Osteocyte (in vitro differentiated cells): ENCODE measurements at regions not wholly inside any gene's neighbourhood (a gene's known extent, or its start where the extent isn't known, plus 50 kb on each side); places are given as distances from the start of the nearest gene placed in this dataset.

ENCODE experiments used
- DNase-seq: peaks from one replicate; pipeline ENCODE4 v3.0.0; 2021; ENCODE audit warnings: mixed read lengths; ENCODE audit not compliant: unreplicated experiment; ENCODE audit errors: extremely low spot score
- H3K27ac Mint-ChIP-seq: one replicate; pipeline ENCODE4 v1.8.0; 2021; ENCODE audit warnings: mild to moderate bottlenecking, mixed read lengths; ENCODE audit not compliant: unreplicated experiment
- H3K27me3 Mint-ChIP-seq: one replicate; pipeline ENCODE4 v1.8.0; 2021; ENCODE audit warnings: mixed read lengths; ENCODE audit not compliant: unreplicated experiment
- H3K36me3 Mint-ChIP-seq: one replicate; pipeline ENCODE4 v1.8.0; 2021; ENCODE audit warnings: mixed read lengths; ENCODE audit not compliant: unreplicated experiment
- H3K4me1 Mint-ChIP-seq: one replicate; pipeline ENCODE4 v1.8.0; 2021; ENCODE audit warnings: mixed read lengths; ENCODE audit not compliant: unreplicated experiment
- H3K4me3 Mint-ChIP-seq: one replicate; pipeline ENCODE4 v1.8.0; 2021; ENCODE audit warnings: mild to moderate bottlenecking, moderate library complexity, mixed read lengths; ENCODE audit not compliant: unreplicated experiment
- H3K9me3 Mint-ChIP-seq: one replicate; pipeline ENCODE4 v1.8.0; 2021; ENCODE audit warnings: mixed read lengths; ENCODE audit not compliant: unreplicated experiment
- CTCF ChIP-seq: fragments of 200-600 bp; sonication (generic); IDR thresholded peaks from 2 replicates; pipeline ENCODE4 v1.5.0; 2021; ENCODE audit warnings: antibody characterized with exemption, mild to moderate bottlenecking, moderate library complexity

- no peak for TF ChIP-seq CTCF
- no peaks in the 10 kb centered on the region for H3K36me3 Mint-ChIP-seq
- H3K4me3 Mint-ChIP-seq, result no peak overlapping the region
- H3K27me3 Mint-ChIP-seq, result peaks cover 35% of the 10 kb centered on the region
- H3K27ac Mint-ChIP-seq, result no peak overlapping the region
- no peaks in the 10 kb centered on the region for H3K4me1 Mint-ChIP-seq
- H3K9me3 Mint-ChIP-seq, result no peaks in the 10 kb centered on the region
- DNase-seq, result no peak
Observed at GRCh38 chr11:96758957-96759356, 369.1 kb downstream of the JRKL start.

- no peak for TF ChIP-seq CTCF
- Mint-ChIP-seq H3K4me1 (no peaks in the 10 kb centered on the region), H3K4me3 (no peak overlapping the region), H3K36me3 (no peaks in the 10 kb centered on the region), H3K27ac (no peak overlapping the region), H3K9me3 (no peaks in the 10 kb centered on the region), H3K27me3 (peaks cover 47% of the 10 kb centered on the region)
- DNase-seq, result no peak
Observed at GRCh38 chr11:96760306-96760705, 370.5 kb downstream of the JRKL start.

GRCh38 chr11:96760815-96761214 is 371.0 kb downstream of the JRKL start:
- Mint-ChIP-seq H3K36me3 (no peaks in the 10 kb centered on the region), H3K9me3 (no peaks in the 10 kb centered on the region), H3K27me3 (peaks cover 50% of the 10 kb centered on the region), H3K27ac (no peak overlapping the region), H3K4me3 (no peak overlapping the region), H3K4me1 (no peaks in the 10 kb centered on the region)
- no peak for DNase-seq
- no peak for TF ChIP-seq CTCF

GRCh38 chr11:96761451-96761850 is 371.6 kb downstream of the JRKL start:
- H3K27ac Mint-ChIP-seq, result no peak overlapping the region
- no peak for TF ChIP-seq CTCF
- peaks cover 52% of the 10 kb centered on the region for H3K27me3 Mint-ChIP-seq
- DNase-seq, result no peak
- H3K4me1 Mint-ChIP-seq, result no peaks in the 10 kb centered on the region
- H3K9me3 Mint-ChIP-seq, result no peaks in the 10 kb centered on the region
- H3K36me3 Mint-ChIP-seq, result no peaks in the 10 kb centered on the region
- no peak overlapping the region for H3K4me3 Mint-ChIP-seq

GRCh38 chr11:96763244-96763643 is 373.4 kb downstream of the JRKL start:
- Mint-ChIP-seq H3K4me3 (no peak overlapping the region), H3K27ac (no peak overlapping the region), H3K4me1 (no peaks in the 10 kb centered on the region), H3K36me3 (no peaks in the 10 kb centered on the region), H3K27me3 (peaks cover 50% of the 10 kb centered on the region), H3K9me3 (no peaks in the 10 kb centered on the region)
- no peak for TF ChIP-seq CTCF
- DNase-seq, result no peak
